SK-N-MC (cell line): ENCODE measurements at regions not wholly inside any gene's neighbourhood (a gene's known extent, or its start where the extent isn't known, plus 50 kb on each side); places are given as distances from the start of the nearest gene placed in this dataset.

Source experiments
- EZH2 ChIP-seq: fragments of 200-600 bp; sonication (generic); IDR thresholded peaks from one replicate; pipeline ENCODE4 v1.6.1; 2017; ENCODE audit warnings: antibody characterized with exemption
- POLR2AphosphoS5 ChIP-seq: IDR thresholded peaks from 2 replicates; pipeline ENCODE4 v1.6.1; 2012; ENCODE audit warnings: mild to moderate bottlenecking, low read depth, low read length, borderline replicate concordance

DNA sequence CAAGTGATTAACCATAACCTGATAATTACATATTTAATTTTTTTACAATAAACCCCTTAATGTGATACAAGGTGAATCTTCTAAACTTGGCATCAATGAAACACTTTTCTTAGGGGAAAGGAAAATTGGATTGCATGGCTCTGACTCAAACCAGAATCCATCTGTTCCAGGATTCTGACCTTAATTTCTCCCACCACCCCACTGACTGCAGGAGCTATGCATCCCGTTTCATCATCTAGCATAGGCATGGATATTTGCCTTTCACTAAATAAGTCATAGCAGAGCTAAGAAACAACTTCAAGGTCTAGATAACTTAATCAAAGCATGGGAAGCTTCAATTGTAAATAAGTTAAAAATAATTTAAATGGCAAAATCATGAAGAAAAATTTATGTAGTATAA lies 156.3 kb downstream of the BTC start:
- TF ChIP-seq POLR2AphosphoS5 (no peak), EZH2 (no peak)
